Panc1 (cell line): ENCODE measurements at regions not wholly inside any gene's neighbourhood (a gene's known extent, or its start where the extent isn't known, plus 50 kb on each side); places are given as distances from the start of the nearest gene placed in this dataset.

Experiments
- CTCF ChIP-seq: fragments of 450-650 bp; IDR thresholded peaks from 2 replicates; pipeline ENCODE4 v1.5.1; 2017; ENCODE audit warnings: mild to moderate bottlenecking
- POLR2AphosphoS5 ChIP-seq: IDR thresholded peaks from 2 replicates; pipeline ENCODE4 v1.6.1; 2012; ENCODE audit warnings: mild to moderate bottlenecking, low read depth, low read length, moderate library complexity
- SIN3A ChIP-seq: IDR thresholded peaks from 2 replicates; pipeline ENCODE4 v1.6.1; 2012; ENCODE audit warnings: low read depth, mild to moderate bottlenecking, low read length, moderate library complexity, borderline replicate concordance; ENCODE audit not compliant: insufficient read depth
- TCF7L2 ChIP-seq: IDR thresholded peaks from 2 replicates; pipeline ENCODE4 v1.6.1; 2011; ENCODE audit warnings: mild to moderate bottlenecking, low read depth, low read length, inconsistent platforms
- TF ChIP-seq, protein P1 (sequence below), 2 experiments: IDR thresholded peaks; 2 replicates each; pipeline ENCODE4 v1.6.1; 2011 to 2012; ENCODE audit warnings: low read depth in 2 of 2, control low read depth in 1 of 2, low read length in 1 of 2, mild to moderate bottlenecking in 1 of 2, moderate library complexity in 1 of 2; ENCODE audit not compliant: insufficient read depth in 1 of 2

GRCh38 chr10:9443758-9444157 is 1389.3 kb downstream of the GATA3 start:
- TF ChIP-seq CTCF, result no peak
- TF ChIP-seq POLR2AphosphoS5, result no peak
- no peak for TF ChIP-seq SIN3A
- TF ChIP-seq TCF7L2, result no peak
- TF ChIP-seq, protein P1, sequence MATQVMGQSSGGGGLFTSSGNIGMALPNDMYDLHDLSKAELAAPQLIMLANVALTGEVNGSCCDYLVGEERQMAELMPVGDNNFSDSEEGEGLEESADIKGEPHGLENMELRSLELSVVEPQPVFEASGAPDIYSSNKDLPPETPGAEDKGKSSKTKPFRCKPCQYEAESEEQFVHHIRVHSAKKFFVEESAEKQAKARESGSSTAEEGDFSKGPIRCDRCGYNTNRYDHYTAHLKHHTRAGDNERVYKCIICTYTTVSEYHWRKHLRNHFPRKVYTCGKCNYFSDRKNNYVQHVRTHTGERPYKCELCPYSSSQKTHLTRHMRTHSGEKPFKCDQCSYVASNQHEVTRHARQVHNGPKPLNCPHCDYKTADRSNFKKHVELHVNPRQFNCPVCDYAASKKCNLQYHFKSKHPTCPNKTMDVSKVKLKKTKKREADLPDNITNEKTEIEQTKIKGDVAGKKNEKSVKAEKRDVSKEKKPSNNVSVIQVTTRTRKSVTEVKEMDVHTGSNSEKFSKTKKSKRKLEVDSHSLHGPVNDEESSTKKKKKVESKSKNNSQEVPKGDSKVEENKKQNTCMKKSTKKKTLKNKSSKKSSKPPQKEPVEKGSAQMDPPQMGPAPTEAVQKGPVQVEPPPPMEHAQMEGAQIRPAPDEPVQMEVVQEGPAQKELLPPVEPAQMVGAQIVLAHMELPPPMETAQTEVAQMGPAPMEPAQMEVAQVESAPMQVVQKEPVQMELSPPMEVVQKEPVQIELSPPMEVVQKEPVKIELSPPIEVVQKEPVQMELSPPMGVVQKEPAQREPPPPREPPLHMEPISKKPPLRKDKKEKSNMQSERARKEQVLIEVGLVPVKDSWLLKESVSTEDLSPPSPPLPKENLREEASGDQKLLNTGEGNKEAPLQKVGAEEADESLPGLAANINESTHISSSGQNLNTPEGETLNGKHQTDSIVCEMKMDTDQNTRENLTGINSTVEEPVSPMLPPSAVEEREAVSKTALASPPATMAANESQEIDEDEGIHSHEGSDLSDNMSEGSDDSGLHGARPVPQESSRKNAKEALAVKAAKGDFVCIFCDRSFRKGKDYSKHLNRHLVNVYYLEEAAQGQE (IDR thresholded peaks at IDR 0.05; ENCODE audit: insufficient read depth in 1 of 2, low read depth in 2 of 2, low read length in 1 of 2), result no peak
